CD4-positive, alpha-beta T cell treated with Interleukin-15 for 4 hours (primary cell): ENCODE measurements at regions not wholly inside any gene's neighbourhood (a gene's known extent, or its start where the extent isn't known, plus 50 kb on each side); places are given as distances from the start of the nearest gene placed in this dataset.

ENCODE experiments used
- DNase-seq: peaks from one replicate; pipeline ENCODE4 v3.0.0-alpha.2; 2020; ENCODE audit warnings: low spot score

- no peak for DNase-seq
These were observed 347.7 kb upstream of the SATB1 start for GRCh38 chr3:18772699-18773305.

- DNase-seq = no peak
These were observed 346.8 kb upstream of the SATB1 start for GRCh38 chr3:18771931-18772330.

GRCh38 chr3:18770800-18771199, 345.7 kb upstream of the SATB1 start:
- no peak for DNase-seq

GRCh38 chr3:18767756-18768303, 342.7 kb upstream of the SATB1 start:
- no peak for DNase-seq

- DNase-seq = no peak
These were observed 341.8 kb upstream of the SATB1 start for GRCh38 chr3:18766974-18767373.

GRCh38 chr3:18765662-18766061, 340.5 kb upstream of the SATB1 start:
- DNase-seq = no peak

- no peak for DNase-seq
These were observed 340.0 kb upstream of the SATB1 start for GRCh38 chr3:18765161-18765560.

- DNase-seq = no peak
These were observed 336.4 kb upstream of the SATB1 start for GRCh38 chr3:18761530-18761929.

- DNase-seq = peak; percentile 85
These were observed 333.0 kb upstream of the SATB1 start for GRCh38 chr3:18758047-18758704.

- DNase-seq = no peak
These were observed 332.3 kb upstream of the SATB1 start for GRCh38 chr3:18757476-18757875.

- DNase-seq = peak; percentile 17
These were observed 327.3 kb upstream of the SATB1 start for GRCh38 chr3:18752273-18752934.

- no peak for DNase-seq
These were observed 326.4 kb upstream of the SATB1 start for GRCh38 chr3:18751514-18751913.

GRCh38 chr3:18747383-18747782, 322.2 kb upstream of the SATB1 start:
- DNase-seq = no peak

- no peak for DNase-seq
These were observed 320.3 kb upstream of the SATB1 start for GRCh38 chr3:18745472-18745871.

GRCh38 chr3:18744472-18744871, 319.3 kb upstream of the SATB1 start:
- DNase-seq = no peak

GRCh38 chr3:18743761-18744160, 318.6 kb upstream of the SATB1 start:
- DNase-seq = no peak

- peak; percentile 80 for DNase-seq
These were observed 315.8 kb upstream of the SATB1 start for GRCh38 chr3:18740631-18741583.

GRCh38 chr3:18739099-18739433, 313.9 kb upstream of the SATB1 start:
- DNase-seq = peak; percentile 48

- no peak for DNase-seq
These were observed 313.4 kb upstream of the SATB1 start for GRCh38 chr3:18738393-18739098.

GRCh38 chr3:18735005-18735404, 309.9 kb upstream of the SATB1 start:
- no peak for DNase-seq

GRCh38 chr3:18734309-18734708, 309.2 kb upstream of the SATB1 start:
- DNase-seq = no peak

GRCh38 chr3:18732474-18732873, 307.3 kb upstream of the SATB1 start:
- no peak for DNase-seq
